ENCODE measurements at regions not wholly inside any gene's neighbourhood (a gene's known extent, or its start where the extent isn't known, plus 50 kb on each side); places are given as distances from the start of the nearest gene placed in this dataset.

GRCh38 chr4:28006021-28006420 is 1145.4 kb downstream of the STIM2 start (continued):
- TF ChIP-seq CTCF (conservative IDR thresholded peaks at IDR 0.05; ENCODE audit: low read depth in 2 of 2) (no peak), EZH2phosphoT487 (IDR thresholded peaks at IDR 0.05; ENCODE audit: unreplicated experiment) (no peak)

DNA sequence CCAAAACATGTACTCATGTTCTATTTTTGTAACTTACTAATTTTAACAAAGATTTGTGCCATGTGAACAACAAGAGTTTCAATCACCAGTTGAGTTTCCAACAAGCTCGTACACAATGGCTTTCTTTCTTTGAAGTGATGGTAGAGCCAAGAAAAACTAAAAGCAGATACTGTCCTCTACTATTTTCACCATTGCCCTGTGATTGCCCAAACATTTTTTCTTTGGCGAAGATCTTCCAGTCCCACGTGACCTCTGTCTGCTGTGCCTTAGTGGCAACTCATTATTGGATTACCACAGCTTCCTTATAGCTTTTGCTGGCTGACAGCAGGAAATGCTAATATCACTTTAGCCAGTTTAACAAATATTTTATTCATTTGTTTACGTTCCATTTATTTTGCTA is 1147.1 kb downstream of the STIM2 start:
- Histone ChIP-seq H3K36me3 (ENCODE audit: insufficient read depth) (no peaks in the 10 kb centered on the region), H3K9me2 (ENCODE audit: insufficient read depth) (peaks cover 4% of the 10 kb centered on the region; the same call in 1 of the 2 replicates), H3K27me3 (ENCODE audit: insufficient read depth) (no peaks in the 10 kb centered on the region), H3K79me2 (replicated peaks; ENCODE audit: insufficient read depth) (no peaks in the 10 kb centered on the region), H3K4me2 (no peak overlapping the region), H3K4me3 (no peak overlapping the region), H3K27ac (ENCODE audit: low read depth) (no peak overlapping the region), H3K4me1 (ENCODE audit: insufficient read depth) (no peaks in the 10 kb centered on the region), H4K20me1 (replicated peaks; ENCODE audit: insufficient read depth) (no peaks in the 10 kb centered on the region), H3F3A (replicated peaks; ENCODE audit: low read depth) (no peaks in the 10 kb centered on the region), H2AFZ (no peak overlapping the region)
- Mint-ChIP-seq H3K4me3 (no peak overlapping the region), H3K36me3 (ENCODE audit: low read depth) (no peaks in the 10 kb centered on the region), H3K9me3 (no peaks in the 10 kb centered on the region), H3K4me1 (no peaks in the 10 kb centered on the region), H3K27ac (no peak overlapping the region), H3K27me3 (ENCODE audit: insufficient read depth, low read depth, poor library complexity) (no peaks in the 10 kb centered on the region)
- no peak for DNase-seq (ENCODE audit: low spot score)
- no peak for TF ChIP-seq ETS1 (IDR thresholded peaks at IDR 0.05)
- no peak for ATAC-seq

DNA sequence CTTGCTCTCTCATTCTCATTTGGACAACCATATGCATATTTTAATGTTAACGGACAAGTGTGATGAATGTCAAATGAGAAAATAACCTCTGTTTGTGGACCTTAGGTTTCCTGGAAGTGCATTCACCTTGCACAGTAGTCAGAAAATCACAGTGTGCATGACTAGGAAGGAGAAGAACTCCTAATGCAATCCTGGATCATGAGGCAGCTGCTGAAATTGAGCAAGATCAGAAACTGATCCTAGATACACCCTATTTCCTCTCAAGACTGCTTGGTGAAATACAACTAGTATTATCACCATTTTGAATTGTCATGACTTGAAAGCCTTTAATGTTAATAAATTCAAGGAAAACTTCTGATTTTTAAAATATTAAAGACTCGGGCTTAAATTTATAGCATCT is 1148.9 kb downstream of the STIM2 start:
- H3K27ac Mint-ChIP-seq, result no peak overlapping the region
- H3K4me2 ChIP-seq, result no peak overlapping the region
- TF ChIP-seq, protein P1, sequence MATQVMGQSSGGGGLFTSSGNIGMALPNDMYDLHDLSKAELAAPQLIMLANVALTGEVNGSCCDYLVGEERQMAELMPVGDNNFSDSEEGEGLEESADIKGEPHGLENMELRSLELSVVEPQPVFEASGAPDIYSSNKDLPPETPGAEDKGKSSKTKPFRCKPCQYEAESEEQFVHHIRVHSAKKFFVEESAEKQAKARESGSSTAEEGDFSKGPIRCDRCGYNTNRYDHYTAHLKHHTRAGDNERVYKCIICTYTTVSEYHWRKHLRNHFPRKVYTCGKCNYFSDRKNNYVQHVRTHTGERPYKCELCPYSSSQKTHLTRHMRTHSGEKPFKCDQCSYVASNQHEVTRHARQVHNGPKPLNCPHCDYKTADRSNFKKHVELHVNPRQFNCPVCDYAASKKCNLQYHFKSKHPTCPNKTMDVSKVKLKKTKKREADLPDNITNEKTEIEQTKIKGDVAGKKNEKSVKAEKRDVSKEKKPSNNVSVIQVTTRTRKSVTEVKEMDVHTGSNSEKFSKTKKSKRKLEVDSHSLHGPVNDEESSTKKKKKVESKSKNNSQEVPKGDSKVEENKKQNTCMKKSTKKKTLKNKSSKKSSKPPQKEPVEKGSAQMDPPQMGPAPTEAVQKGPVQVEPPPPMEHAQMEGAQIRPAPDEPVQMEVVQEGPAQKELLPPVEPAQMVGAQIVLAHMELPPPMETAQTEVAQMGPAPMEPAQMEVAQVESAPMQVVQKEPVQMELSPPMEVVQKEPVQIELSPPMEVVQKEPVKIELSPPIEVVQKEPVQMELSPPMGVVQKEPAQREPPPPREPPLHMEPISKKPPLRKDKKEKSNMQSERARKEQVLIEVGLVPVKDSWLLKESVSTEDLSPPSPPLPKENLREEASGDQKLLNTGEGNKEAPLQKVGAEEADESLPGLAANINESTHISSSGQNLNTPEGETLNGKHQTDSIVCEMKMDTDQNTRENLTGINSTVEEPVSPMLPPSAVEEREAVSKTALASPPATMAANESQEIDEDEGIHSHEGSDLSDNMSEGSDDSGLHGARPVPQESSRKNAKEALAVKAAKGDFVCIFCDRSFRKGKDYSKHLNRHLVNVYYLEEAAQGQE (IDR thresholded peaks at IDR 0.05; ENCODE audit: unreplicated experiment), result no peak
- no peak for TF ChIP-seq ZNF331 (CRISPR knock-in tag; IDR thresholded peaks at IDR 0.05; ENCODE audit: low read depth)
- TF ChIP-seq JUNB (IDR thresholded peaks at IDR 0.05; ENCODE audit: unreplicated experiment), result no peak
- no peak for TF ChIP-seq ETS1 (IDR thresholded peaks at IDR 0.05)
- TF ChIP-seq NANOG (IDR thresholded peaks at IDR 0.05; ENCODE audit: borderline replicate concordance), result no peak
- no peak for TF ChIP-seq ZNF114 (CRISPR knock-in tag; IDR thresholded peaks at IDR 0.05)
- no peak for TF ChIP-seq CREB1 (CRISPR knock-in tag; IDR thresholded peaks at IDR 0.05; ENCODE audit: low read depth)
- TF ChIP-seq POLR2AphosphoS5 (IDR thresholded peaks at IDR 0.05; ENCODE audit: low read depth), result no peak
- no peak for TF ChIP-seq EZH2phosphoT487 (IDR thresholded peaks at IDR 0.05; ENCODE audit: unreplicated experiment)

More for the DNA sequence above, 1148.9 kb downstream of the STIM2 start:
- Histone ChIP-seq H3F3A (replicated peaks; ENCODE audit: low read depth) (no peaks in the 10 kb centered on the region), H3K4me3 (no peak overlapping the region), H3K79me2 (replicated peaks; ENCODE audit: insufficient read depth) (no peaks in the 10 kb centered on the region), H3K36me3 (ENCODE audit: insufficient read depth) (no peaks in the 10 kb centered on the region), H3K27me3 (ENCODE audit: insufficient read depth) (no peaks in the 10 kb centered on the region), H4K20me1 (replicated peaks; ENCODE audit: insufficient read depth) (no peaks in the 10 kb centered on the region), H2AFZ (no peak overlapping the region), H3K9me2 (ENCODE audit: insufficient read depth) (peaks cover 4% of the 10 kb centered on the region; the same call in 1 of the 2 replicates), H3K27ac (ENCODE audit: low read depth) (no peak overlapping the region), H3K4me1 (ENCODE audit: insufficient read depth) (no peaks in the 10 kb centered on the region)
- H3K36me3 Mint-ChIP-seq (ENCODE audit: low read depth), result peaks cover 4% of the 10 kb centered on the region; the same call in 2 of the 3 replicates
- H3K27me3 Mint-ChIP-seq (ENCODE audit: insufficient read depth, low read depth, poor library complexity), result no peaks in the 10 kb centered on the region
- no peaks in the 10 kb centered on the region for H3K4me1 Mint-ChIP-seq
- peaks cover 10% of the 10 kb centered on the region for H3K9me3 Mint-ChIP-seq
- ATAC-seq (no peak), DNase-seq (ENCODE audit: low spot score) (no peak)
- H3K4me3 Mint-ChIP-seq, result no peak overlapping the region
